Stomach (tissue), 4 donors: ENCODE measurements at regions not wholly inside any gene's neighbourhood (a gene's known extent, or its start where the extent isn't known, plus 50 kb on each side); places are given as distances from the start of the nearest gene placed in this dataset.

Experiments used
- EP300 ChIP-seq: sonication (generic); formaldehyde crosslinking; IDR thresholded peaks from one replicate; pipeline ENCODE4 v1.6.1; 2017; ENCODE audit warnings: antibody characterized with exemption
- POLR2A ChIP-seq, 4 donors: fragments of 450-650 bp; IDR thresholded peaks; one replicate each; pipeline ENCODE4 v1.6.1; 2016; ENCODE audit warnings: antibody characterized with exemption in 4 of 4, control low read depth in 2 of 4, mild to moderate bottlenecking in 1 of 4, moderate library complexity in 1 of 4
- TF ChIP-seq, protein P1 (sequence below), 7 experiments: fragments of 450-650 bp in 4 of 7; fragments of 200-600 bp in 3 of 7; sonication (generic) in 3 of 7; IDR thresholded peaks; one replicate each; pipeline ENCODE4 v1.5.1; 2016 to 2019; ENCODE audit warnings: antibody characterized with exemption in 7 of 7, control low read depth in 2 of 7, mild to moderate bottlenecking in 1 of 7

DNA sequence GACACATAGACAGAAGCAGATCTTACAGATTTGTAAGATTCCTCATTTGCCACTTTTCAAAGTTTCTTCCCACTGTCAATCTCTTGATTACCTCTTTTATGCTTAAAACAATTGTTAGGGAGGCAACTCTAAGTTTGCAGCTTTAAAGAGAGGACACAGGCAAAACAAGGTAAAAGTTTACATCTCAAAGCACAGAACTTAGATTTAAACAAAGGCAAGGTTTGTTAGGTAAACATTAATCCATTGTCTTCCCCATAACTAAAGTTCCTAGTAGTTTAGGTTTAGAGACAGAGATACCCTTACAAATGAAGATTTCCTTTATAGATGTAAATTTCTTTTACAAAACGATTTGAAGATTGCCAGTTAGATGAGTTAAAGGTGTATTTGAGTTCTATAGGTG is 176.9 kb downstream of the AASDH start:
- TF ChIP-seq, protein P1, sequence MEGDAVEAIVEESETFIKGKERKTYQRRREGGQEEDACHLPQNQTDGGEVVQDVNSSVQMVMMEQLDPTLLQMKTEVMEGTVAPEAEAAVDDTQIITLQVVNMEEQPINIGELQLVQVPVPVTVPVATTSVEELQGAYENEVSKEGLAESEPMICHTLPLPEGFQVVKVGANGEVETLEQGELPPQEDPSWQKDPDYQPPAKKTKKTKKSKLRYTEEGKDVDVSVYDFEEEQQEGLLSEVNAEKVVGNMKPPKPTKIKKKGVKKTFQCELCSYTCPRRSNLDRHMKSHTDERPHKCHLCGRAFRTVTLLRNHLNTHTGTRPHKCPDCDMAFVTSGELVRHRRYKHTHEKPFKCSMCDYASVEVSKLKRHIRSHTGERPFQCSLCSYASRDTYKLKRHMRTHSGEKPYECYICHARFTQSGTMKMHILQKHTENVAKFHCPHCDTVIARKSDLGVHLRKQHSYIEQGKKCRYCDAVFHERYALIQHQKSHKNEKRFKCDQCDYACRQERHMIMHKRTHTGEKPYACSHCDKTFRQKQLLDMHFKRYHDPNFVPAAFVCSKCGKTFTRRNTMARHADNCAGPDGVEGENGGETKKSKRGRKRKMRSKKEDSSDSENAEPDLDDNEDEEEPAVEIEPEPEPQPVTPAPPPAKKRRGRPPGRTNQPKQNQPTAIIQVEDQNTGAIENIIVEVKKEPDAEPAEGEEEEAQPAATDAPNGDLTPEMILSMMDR (IDR thresholded peaks at IDR 0.05) = no peak
- TF ChIP-seq POLR2A (IDR thresholded peaks at IDR 0.05) (no peak), EP300 (no peak)
